HG03342 (cell line): ENCODE measurements at regions not wholly inside any gene's neighbourhood (a gene's known extent, or its start where the extent isn't known, plus 50 kb on each side); places are given as distances from the start of the nearest gene placed in this dataset.
"Not testable (repeated sequence)": the region's sequence is repeated elsewhere in the genome, so short reads cannot be mapped to it uniquely, and the experiment has no call there.

Experiments
- ATAC-seq: cut with Tn5 transposase; IDR thresholded peaks from one replicate; pipeline ENCODE4 v1.9.1; 2021; ENCODE audit warnings: mild to moderate bottlenecking, moderate library complexity; ENCODE audit not compliant: unreplicated experiment

DNA sequence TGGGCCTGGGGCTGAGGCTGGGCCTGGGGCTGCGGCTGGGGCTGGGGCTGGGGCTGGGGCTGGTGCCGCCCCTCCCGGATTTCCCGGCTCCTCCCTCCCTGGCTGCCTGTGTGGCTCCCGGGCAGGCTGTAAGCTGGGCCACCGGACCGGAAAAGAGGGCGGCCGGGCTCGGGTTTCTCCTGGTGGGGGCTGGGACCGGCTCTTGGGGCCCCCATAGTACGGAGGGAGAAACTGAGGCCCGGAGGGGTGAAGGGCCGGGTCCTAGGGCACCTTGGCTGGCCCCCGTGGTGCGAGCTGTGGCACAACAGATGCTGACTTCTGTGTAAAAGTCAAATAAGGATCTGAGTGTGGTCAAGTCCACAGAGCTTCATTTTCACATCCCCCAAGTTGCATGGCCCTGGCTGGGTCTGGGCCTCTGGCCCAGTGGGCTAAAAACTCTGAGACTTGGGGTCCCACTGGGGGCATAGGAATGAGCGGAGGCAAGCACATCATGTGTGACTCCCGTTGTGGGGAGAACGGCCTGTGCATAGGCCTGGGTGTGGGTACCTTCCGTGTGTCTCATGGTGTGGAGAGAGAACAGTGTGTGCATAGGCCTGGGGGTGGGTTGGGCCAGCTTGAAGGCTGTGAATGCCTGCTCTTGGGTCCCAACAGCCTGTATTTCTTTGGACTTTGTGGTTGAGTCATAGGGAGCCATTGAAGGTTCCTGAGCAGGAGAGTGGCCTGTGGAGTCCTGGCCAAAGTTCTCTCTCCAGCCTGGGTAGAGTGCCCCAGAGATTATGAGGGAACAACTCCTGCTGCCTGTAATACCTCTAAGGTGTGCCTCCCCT lies 123.9 kb upstream of the CIBAR2 start:
- ATAC-seq = peak; percentile 42

DNA sequence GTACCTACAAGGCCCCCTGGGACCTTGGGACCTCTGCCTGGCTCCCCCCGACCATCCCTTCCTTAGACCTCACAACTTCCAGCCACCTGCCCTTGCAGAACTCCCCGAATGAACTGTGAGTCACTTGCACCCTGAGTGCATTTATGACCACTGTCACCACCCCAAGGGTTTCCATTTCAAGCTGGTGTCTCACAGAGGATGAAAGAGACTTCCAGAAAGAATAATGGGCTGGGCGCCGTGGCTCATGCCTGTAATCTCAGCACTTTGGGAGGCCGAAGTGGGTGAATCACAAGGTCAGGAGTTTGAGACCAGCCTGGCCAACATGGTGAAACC lies 124.5 kb upstream of the CIBAR2 start:
- ATAC-seq = no peak

DNA sequence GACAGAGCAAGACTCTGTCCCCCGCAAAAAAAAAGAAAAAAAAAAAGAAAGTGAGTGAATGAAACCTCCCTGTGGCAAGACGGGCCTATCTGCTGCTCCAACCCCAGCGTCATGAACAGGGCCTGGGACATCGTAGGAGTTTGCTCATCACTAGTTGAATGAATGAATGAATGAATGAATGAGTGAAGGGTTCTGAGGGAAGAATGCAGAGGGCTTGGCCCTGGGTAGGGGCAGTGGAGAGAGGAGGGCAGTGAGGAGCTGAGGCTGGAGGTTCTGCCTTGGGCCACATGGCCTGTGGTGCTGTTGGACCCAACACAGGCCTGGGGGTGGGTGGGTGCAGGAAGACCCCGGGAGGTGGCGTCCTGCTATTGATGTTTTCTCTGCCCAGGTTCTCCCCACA lies 125.5 kb upstream of the CIBAR2 start:
- no peak for ATAC-seq

DNA sequence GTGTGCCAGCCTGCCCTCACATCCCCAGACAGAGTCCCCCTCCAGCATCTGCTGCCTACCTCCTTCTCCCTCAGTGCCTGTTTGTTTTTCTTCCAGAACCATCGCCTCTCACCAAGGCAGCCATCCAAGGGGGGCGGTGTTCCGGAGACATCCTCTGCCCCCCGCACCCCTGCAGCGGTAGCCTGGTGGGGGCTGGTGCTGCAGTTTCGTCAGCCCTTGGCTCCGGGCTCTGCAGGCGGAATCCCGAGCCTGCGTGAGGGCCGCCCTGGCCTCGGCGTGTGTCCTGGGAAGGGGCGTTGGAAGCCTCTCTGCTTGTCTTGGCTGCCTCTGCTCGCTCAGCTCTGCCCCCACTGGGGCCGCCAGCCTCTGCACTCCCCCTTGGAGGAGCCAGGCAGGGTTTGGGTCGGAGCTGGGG lies 126.0 kb upstream of the CIBAR2 start:
- ATAC-seq = no peak

DNA sequence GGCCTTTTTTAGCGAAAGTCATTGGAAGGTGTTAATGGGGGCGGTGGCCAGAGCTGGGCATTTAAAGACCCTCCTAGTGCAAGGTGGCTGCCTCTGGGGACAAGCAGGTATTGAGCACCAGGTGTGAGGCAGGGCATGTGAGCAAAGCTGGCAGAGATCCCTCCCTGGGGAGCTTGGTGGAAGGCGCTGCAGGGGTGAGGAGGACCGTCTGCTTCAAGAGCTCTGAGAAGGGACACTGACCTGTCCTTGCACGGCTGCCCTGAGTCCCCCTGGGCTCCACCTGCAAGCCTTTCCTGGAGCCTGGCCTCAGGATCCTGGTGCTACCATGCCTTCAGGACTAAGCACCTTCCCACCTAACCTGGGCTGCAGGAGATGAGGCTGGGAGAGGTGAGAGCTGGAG lies 127.0 kb upstream of the CIBAR2 start:
- ATAC-seq = no peak

DNA sequence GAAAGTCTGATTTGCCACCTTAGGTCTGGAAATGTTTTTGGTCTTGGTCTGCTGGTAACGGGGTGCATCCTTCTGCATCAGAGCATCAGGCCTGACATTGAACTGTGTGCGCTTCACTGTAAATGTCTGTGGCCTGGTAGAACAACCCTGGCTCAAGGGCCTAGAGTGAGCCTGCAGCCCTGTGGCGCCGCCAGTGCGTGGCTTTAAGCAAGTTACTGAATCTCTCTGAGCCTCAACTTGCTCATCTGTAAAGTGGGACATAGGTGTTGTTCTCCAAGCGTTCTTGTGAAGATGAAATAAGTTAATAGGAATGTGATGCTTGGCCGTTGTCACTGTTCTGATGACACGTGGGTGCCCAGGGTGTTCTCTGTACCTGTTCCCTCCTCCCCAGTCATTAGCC lies 127.6 kb upstream of the CIBAR2 start:
- ATAC-seq = no peak

DNA sequence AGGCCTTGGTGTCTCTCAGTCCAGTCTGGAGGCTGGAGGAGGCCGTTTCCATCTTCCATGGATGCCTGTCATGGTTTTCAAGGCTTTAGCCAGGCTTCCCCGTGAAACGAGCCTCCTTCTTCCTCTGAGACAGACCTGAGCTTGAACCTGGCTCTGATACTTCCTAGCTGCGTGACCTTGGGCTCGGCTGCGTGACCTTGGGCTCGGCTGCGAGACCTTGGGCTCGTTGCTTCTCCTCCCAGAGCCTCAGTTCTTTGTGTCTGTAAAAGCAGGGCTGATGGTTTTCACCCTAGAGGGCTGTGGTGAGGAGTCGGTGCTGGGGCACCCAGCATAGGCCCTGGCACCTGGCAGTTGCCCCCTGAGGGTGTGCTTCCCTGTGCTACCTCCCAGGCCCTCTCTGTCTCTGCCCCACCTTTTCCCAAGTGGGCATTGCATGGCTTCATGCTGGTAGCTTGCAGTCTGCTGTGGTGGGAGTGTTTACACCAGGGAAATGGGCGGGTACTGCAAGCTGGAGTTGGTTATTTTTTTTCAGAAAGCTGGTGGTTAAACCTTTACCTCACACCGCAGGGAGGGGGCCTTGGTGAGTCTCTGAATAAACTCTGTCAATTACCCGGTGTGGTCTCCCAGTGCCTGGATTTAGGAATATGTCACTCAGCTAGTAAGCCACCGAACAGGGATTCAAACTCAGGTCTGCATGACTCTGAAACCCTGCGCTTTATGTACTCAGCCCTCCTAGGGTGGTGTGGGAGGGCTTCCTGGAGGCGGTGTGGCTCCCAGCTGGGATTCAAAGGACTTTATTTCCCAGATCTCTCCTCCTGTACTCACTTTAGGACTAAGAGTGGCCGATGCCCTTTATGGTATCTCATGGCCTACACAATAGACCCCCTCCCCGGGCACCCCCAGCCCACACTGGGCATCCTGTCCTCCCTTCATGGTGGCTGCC lies 129.0 kb upstream of the CIBAR2 start:
- no peak for ATAC-seq

DNA sequence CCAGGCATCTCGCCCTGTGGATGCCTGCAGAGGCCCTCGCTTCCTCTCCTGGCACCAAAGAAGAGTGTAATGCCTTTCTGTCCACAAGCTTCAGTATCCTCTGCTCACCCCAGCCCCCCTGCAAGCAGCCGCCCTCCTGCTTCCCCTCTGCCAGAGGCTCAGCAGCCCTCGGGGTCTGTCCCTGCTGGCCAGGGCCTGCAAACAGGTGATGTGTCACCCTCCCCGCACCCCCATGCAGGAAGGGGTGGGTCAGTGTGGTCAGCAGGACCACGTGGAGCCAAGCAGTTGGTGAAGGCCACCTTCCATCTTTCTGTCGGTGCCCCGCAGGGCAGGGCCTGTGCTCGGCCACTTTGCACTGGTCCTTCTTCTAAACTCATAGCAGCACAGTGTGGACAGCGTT lies 129.9 kb upstream of the CIBAR2 start:
- ATAC-seq = no peak

DNA sequence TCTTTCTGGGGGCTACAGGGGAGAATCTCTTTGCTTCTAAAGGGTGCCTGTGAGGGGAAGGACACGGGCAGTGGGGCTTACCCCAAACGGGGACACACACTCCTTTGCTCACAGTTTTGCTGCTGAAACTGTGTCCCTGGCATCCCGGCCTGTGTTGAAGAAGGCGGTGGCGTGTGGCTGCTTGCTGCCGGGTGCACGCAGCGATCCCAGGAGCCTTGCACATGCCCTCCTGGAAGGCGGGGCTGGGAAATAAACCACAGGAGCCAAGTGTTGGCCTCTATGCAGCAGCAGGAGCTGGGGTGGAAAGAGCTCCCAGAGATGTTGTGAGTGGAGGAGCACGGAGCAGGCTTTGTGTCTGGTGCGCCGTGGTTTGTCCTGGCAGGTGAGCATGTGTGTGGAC lies 131.0 kb upstream of the CIBAR2 start:
- ATAC-seq = no peak

DNA sequence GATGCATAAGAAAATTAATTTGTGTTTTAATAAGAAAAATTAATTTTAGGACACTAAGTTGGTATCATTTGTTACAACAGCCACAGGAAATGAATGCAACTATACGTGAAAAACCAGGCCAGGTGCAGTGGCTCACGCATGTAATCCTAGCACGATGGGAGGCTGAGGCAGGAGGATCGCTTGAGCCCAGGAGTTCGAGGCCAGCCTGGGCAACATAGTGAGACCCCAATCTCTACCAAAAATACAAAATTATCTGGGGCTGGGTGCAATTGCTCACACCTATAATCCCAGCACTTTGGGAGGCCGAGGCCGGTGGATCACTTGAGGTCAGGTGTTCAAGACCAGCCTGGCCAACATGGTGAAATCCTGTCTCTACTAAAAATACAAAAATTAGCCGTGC lies 132.2 kb upstream of the CIBAR2 start:
- not testable (repeated sequence) for ATAC-seq

DNA sequence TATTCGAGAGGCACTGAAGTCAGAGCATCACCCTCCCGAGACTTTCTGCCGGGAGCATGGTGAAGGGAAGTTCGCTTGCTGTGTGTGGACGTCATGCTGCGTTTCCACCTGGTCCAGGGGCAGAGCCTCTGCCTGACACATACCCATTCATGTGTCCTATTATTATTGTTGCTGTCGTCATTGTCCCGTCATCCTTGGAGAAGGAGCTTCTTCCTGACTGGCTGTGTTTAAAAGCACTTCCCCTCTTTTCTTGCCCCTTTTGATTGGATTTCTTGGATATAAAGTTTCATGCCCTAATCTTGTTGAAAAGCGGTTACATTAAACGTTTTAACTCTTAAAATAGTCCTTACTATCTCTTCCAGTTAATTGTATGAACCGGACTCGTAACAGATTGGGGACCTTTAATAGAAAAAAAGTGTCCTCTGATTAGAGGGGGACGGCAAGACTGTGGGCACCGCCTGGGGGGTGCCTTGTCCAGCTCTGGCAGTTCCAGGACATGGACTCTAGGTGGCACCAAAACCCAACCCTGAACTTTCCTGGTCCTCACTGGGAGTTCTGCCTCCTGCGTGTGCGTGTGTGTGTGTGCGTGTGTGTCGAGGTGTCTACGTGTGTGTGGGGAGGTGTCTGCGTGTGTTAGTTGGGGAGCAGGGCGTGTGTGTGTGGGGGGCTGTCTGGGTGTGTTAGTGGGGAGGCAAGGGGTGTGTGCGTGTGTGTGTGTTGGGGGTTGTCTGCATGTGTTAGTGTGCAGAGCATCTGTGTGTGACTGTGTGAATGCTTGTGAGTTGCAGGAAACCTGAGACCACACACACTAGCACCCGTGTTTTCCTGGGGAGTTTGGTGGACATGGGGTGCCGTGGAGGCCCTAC lies 133.3 kb upstream of the CIBAR2 start:
- ATAC-seq = no peak

DNA sequence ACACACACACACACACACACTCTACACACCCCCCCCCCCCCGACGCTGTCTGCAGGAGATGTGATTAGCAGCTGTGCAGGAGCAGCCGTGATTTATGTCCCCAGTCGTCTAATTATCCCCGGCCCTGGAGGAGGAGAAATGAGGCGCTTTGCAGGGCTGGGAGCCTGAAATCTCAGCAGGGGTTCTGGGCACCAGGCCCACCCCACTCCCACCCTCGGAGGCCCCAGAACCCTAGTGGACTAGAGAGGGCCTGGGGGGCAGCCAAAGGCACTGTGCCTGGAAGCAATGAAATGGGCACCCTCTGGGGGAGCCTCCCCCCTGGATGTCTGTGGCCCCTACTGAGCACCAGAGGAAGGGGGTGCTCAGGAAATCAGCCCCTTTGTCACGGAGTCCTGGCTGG lies 134.2 kb upstream of the CIBAR2 start:
- no peak for ATAC-seq

DNA sequence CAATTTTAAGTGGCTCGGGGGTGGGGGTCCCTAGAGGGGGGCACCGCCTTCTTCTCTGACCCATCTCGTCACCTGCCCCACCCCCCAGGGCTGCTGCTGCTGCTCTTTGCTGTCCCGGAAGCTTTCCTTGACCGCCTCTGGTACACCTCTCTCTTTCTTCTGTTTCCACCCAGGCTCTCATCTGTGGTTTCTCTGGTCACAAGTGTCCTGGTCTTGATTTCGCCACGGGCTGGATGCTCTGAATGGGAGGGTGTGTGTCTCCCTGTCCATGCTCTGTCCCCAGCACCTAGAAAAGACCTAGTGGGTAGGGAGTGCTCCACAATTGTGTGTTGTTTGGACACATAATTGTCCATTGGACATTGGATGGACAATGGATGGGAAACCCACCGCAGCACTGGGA lies 134.7 kb upstream of the CIBAR2 start:
- ATAC-seq = no peak

DNA sequence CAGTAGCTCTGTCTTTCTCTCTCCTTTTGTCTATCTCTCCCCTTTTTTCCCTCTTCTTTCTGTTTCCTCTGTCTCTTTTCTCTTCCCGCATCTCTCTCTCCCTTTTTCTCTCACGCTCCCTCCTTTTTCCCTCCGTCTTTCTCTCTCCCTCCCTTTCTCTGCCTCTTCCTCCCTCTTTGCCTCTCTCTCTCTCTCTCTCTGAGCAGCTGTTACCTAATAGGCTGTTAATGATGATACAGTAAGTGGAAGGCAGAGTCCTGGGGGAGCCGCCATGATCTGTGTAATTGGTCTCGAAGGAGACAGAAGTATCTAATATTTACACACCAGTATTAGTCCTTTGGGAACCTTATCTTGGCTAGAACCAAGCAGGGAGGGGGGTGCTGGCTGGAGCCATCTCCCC lies 136.1 kb upstream of the CIBAR2 start:
- no peak for ATAC-seq

DNA sequence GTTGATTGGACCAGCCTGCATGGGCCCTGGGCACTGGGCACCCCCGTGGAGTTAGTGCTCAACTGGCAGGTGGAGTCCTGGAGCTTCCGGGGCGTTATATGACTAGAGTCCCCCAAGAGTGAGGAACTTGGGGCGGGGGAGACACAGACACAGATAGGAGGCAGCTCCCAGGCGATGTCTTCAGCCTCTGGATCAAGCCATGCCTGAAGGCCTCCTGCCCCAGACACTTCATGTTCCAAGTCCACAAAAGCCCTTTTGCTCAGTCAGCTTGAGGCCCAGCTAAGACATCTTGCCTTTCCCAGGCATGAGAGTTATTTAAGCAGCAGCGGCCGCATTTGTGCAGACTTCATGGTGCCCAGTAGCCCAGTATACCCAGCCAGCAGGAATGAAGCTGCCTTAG lies 136.6 kb upstream of the CIBAR2 start:
- ATAC-seq = no peak

DNA sequence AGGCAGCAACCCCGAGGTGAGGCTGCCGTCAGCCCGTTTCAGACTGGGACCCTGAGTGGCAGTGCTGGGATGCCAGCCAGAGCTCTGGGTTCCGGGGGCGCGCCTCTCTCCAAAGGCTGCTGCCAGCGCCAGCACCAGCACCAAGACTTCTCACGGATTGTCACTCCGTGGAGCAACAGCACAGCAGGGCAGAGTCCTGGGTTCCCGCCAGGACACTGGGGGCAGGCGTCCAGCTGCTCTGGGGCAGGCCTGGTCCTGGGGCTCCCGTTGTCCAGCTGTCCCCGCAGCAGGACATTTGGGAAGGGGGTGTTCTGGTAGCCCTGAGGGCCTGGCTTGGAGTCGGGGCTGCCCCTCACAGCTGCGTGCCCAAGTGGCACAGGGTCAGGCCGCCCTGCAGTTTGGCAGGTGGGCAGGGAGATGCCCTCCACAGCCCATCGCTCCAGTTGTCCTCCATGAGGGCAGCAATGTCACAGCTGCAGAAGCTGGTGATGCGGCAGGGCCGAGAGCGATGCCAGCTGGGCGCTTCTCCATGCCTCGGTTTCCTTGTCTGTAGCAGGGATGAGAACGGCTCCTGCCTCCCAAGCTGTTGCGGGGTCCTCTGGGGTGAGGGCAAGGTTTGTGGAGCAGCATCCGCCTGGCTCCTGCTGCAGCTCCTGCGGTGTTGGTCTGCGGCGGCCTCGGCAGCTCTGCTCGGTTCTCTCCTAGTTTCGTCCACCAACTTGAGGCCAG lies 137.3 kb upstream of the CIBAR2 start:
- no peak for ATAC-seq

DNA sequence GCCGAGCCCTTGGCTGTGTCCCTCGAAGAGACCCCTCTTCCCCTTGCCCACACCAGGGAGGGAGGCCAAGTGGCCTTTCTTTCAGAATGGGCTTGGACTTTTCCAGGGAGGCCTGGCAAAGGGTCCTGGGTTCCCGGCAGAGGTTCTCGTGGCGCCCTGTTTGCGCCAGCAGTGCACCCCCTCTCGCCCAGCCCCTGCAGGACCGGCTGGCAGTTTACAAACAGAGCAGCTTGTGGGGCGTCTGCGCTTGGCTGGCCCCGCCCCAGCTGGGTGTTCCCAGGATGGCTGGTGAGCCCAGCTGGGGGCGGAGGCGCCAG lies 137.8 kb upstream of the CIBAR2 start:
- no peak for ATAC-seq

DNA sequence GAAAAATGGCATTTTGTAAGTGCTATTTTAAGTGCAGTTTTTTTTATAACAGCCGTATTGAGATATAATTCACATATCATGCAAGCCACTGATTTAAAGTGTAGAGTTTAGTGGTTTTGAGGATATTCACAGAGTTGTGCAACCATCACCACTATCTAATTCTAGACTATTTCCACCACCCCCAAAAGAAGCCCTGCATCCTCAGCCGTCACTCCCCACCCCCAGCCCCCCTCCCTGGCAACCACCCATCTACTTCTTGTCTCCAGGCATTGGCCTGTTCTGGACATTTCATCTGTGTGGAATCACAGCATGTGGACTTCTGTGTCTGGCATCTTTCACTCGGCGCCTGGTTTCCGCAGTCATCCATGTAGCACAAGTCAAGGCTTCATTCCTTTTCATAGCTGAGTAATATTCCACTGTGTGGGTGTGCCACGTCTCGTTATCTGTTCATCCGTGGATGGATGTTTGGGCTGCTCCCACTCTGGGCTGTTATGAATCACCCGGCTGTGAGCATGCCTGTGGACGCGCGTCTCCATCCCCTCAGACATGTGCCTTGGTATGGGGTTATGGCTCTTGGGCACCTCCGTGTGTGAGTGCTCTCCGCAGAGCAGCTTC lies 138.4 kb upstream of the CIBAR2 start:
- ATAC-seq = no peak

DNA sequence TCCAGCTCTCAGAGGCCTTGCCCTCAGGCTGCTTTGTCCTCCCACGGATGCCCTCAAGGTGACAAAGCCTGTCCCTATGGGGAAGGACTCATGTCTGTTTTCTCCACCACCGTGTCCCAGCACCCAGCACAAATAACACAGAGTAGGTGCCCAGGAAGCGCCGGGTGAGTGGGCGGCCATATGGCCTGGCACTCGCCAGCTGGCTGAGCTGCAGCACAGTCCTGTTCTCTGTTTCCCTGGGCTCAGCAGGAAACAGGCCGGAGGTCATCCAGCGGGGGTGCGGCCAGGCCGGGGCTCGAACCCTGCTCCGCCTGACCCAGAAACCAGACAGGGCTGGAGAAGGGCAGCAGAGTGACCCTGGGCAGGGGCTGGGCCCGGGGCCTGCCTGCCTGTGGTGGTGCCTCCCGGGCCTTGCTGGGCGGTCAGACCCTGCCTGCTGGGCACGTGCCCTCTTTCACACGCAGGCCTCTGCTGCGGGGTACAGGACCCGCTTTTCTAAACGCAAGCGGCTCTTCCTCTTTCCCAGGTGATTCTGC lies 139.0 kb upstream of the CIBAR2 start:
- no peak for ATAC-seq

DNA sequence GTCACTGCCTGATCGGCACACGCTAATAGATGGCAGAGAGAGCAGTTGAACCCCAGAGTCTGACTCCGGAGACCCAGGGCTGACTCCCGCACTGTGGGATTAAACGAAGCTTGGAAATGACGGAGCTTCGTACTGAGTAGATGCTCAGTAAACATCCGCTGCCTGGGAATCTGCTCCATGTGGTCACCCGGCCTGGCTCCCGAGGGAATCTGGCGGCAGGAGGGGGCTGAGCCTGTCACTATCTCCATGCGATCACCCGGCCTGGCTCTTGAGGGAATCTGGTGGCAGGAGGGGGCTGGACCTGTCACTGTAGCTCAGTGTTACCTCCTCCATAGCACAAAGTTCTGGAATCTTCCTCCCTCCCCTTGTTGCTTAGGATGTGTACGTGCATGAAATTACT lies 139.7 kb upstream of the CIBAR2 start:
- ATAC-seq = no peak
